ENCODE measurements at regions not wholly inside any gene's neighbourhood (a gene's known extent, or its start where the extent isn't known, plus 50 kb on each side); places are given as distances from the start of the nearest gene placed in this dataset.

GRCh38 chr12:107983756-107984472 lies 145.2 kb upstream of the WSCD2 start:
- no peak for DNase-seq

- no peak for DNase-seq
These were observed 144.1 kb upstream of the WSCD2 start for GRCh38 chr12:107984973-107985372.

GRCh38 chr12:107986183-107986582 lies 142.9 kb upstream of the WSCD2 start:
- no peak for DNase-seq

GRCh38 chr12:107990325-107990724 lies 138.8 kb upstream of the WSCD2 start:
- DNase-seq, result no peak

- no peak for DNase-seq
These were observed 137.1 kb upstream of the WSCD2 start for GRCh38 chr12:107992029-107992428.

- no peak for DNase-seq
These were observed 136.1 kb upstream of the WSCD2 start for GRCh38 chr12:107992870-107993451.

GRCh38 chr12:107998863-107999262 lies 130.2 kb upstream of the WSCD2 start:
- no peak for DNase-seq

- DNase-seq, result no peak
These were observed 129.0 kb upstream of the WSCD2 start for GRCh38 chr12:108000111-108000510.

GRCh38 chr12:108004319-108004718 lies 124.8 kb upstream of the WSCD2 start:
- DNase-seq, result no peak

- DNase-seq, result no peak
These were observed 120.8 kb upstream of the WSCD2 start for GRCh38 chr12:108008163-108008905.

- DNase-seq, result no peak
These were observed 119.5 kb upstream of the WSCD2 start for GRCh38 chr12:108009442-108010070.

- DNase-seq, result no peak
These were observed 113.0 kb upstream of the WSCD2 start for GRCh38 chr12:108016022-108016564.

GRCh38 chr12:108017472-108018057 lies 111.5 kb upstream of the WSCD2 start:
- no peak for DNase-seq

- no peak for DNase-seq
These were observed 109.2 kb upstream of the WSCD2 start for GRCh38 chr12:108019862-108020261.

GRCh38 chr12:108021141-108021540 lies 107.9 kb upstream of the WSCD2 start:
- no peak for DNase-seq

- no peak for DNase-seq
These were observed 107.1 kb upstream of the WSCD2 start for GRCh38 chr12:108021949-108022522.

- no peak for DNase-seq
These were observed 99.8 kb upstream of the WSCD2 start for GRCh38 chr12:108029051-108029835.

- DNase-seq, result no peak
These were observed 96.0 kb upstream of the WSCD2 start for GRCh38 chr12:108033090-108033489.

GRCh38 chr12:108035372-108035771 lies 93.7 kb upstream of the WSCD2 start:
- DNase-seq, result no peak

- DNase-seq, result no peak
These were observed 91.1 kb upstream of the WSCD2 start for GRCh38 chr12:108037960-108038359.

GRCh38 chr12:108039794-108040193 lies 89.3 kb upstream of the WSCD2 start:
- no peak for DNase-seq

GRCh38 chr12:108040947-108041346 lies 88.1 kb upstream of the WSCD2 start:
- DNase-seq, result no peak

Data from NK-92 treated with Interleukin-12 subunit alpha and Interleukin-12 subunit beta, amount 100 ng/mL, for 24 hours (cell line).